ENCODE measurements at regions not wholly inside any gene's neighbourhood (a gene's known extent, or its start where the extent isn't known, plus 50 kb on each side); places are given as distances from the start of the nearest gene placed in this dataset.
"Not testable (repeated sequence)": the region's sequence is repeated elsewhere in the genome, so short reads cannot be mapped to it uniquely, and the experiment has no call there.

GRCh38 chr5:135155616-135156214 is 121.7 kb upstream of the PITX1 start:
- no peak for DNase-seq

GRCh38 chr5:135154961-135155360 is 120.9 kb upstream of the PITX1 start:
- no peak for DNase-seq

- no peak for DNase-seq
Observed at GRCh38 chr5:135154197-135154596, 120.2 kb upstream of the PITX1 start.

GRCh38 chr5:135153661-135154060 is 119.6 kb upstream of the PITX1 start:
- no peak for DNase-seq

GRCh38 chr5:135153259-135153658 is 119.2 kb upstream of the PITX1 start:
- DNase-seq, result no peak

- not testable (repeated sequence) for DNase-seq
Observed at GRCh38 chr5:135151660-135152059, 117.6 kb upstream of the PITX1 start.

- DNase-seq, result no peak
Observed at GRCh38 chr5:135151256-135151655, 117.2 kb upstream of the PITX1 start.

- no peak for DNase-seq
Observed at GRCh38 chr5:135150767-135151166, 116.7 kb upstream of the PITX1 start.

- DNase-seq, result no peak
Observed at GRCh38 chr5:135149956-135150723, 116.1 kb upstream of the PITX1 start.

- DNase-seq, result no peak
Observed at GRCh38 chr5:135149229-135149955, 115.4 kb upstream of the PITX1 start.

- no peak for DNase-seq
Observed at GRCh38 chr5:135147294-135148090, 113.5 kb upstream of the PITX1 start.

- no peak for DNase-seq
Observed at GRCh38 chr5:135145985-135146384, 112.0 kb upstream of the PITX1 start.

- DNase-seq, result not testable (repeated sequence)
Observed at GRCh38 chr5:135143682-135144081, 109.7 kb upstream of the PITX1 start.

- no peak for DNase-seq
Observed at GRCh38 chr5:135141303-135142268, 107.6 kb upstream of the PITX1 start.

GRCh38 chr5:135140446-135141204 is 106.6 kb upstream of the PITX1 start:
- DNase-seq, result no peak

GRCh38 chr5:135139381-135140134 is 105.5 kb upstream of the PITX1 start:
- no peak for DNase-seq

- no peak for DNase-seq
Observed at GRCh38 chr5:135138116-135138850, 104.3 kb upstream of the PITX1 start.

- no peak for DNase-seq
Observed at GRCh38 chr5:135137146-135137915, 103.3 kb upstream of the PITX1 start.

- DNase-seq, result no peak
Observed at GRCh38 chr5:135136546-135136945, 102.5 kb upstream of the PITX1 start.

Data from NCI-H1105 (cell line).